Upper lobe of left lung (tissue), 4 donors: ENCODE measurements at regions not wholly inside any gene's neighbourhood (a gene's known extent, or its start where the extent isn't known, plus 50 kb on each side); places are given as distances from the start of the nearest gene placed in this dataset.

Experiments
- POLR2AphosphoS5 ChIP-seq, 2 donors: sonication (generic); formaldehyde crosslinking; IDR thresholded peaks; one replicate each; pipeline ENCODE4 v1.5.1; 2017; ENCODE audit warnings: antibody characterized with exemption in 2 of 2
- TF ChIP-seq, protein P1 (sequence below), 6 experiments: fragments of 450-650 bp in 4 of 6; fragments of 200-600 bp in 2 of 6; sonication (generic) in 2 of 6; IDR thresholded peaks; one replicate each; pipeline ENCODE4 v1.5.1; 2016 to 2019; ENCODE audit warnings: antibody characterized with exemption in 6 of 6

DNA sequence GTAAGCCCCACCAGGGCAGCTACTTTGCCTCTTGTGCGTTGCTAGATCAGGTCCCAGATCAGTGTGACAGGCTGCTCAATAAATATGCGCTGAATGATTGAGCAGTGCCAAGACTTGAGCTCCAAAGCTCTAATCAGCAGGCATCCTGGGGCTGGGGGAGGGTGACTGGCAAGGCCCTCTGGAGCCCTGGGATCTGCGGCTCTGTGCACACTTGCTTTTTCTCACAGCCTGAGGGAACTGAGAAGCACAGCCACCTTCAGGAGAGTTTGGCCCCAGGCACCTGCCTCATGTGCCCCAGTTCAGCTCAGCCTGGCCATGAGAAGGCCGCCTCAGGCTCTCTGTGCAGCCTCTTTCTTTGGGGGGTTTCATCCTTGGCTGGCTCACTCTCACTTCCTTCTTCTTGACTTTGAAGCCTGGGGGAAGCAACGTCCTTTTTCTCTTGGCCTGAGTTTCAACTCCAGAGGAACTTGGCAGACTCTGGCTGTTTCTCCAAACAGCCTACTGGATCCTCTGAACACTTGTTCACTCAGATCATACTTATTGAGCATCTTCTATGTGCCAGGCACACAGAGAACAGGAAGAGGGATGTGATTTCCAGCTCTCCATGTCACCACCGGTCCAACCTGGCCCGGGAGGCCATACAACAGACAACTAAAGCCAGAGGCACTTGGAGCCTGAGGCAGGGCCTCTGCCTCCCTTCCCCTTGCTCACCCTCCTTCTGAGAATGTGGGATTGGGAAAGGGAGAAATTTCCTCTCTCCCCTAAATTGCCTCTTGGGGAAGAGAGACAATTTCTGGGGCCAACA is 114.0 kb downstream of the VEGFA start:
- TF ChIP-seq, protein P1, sequence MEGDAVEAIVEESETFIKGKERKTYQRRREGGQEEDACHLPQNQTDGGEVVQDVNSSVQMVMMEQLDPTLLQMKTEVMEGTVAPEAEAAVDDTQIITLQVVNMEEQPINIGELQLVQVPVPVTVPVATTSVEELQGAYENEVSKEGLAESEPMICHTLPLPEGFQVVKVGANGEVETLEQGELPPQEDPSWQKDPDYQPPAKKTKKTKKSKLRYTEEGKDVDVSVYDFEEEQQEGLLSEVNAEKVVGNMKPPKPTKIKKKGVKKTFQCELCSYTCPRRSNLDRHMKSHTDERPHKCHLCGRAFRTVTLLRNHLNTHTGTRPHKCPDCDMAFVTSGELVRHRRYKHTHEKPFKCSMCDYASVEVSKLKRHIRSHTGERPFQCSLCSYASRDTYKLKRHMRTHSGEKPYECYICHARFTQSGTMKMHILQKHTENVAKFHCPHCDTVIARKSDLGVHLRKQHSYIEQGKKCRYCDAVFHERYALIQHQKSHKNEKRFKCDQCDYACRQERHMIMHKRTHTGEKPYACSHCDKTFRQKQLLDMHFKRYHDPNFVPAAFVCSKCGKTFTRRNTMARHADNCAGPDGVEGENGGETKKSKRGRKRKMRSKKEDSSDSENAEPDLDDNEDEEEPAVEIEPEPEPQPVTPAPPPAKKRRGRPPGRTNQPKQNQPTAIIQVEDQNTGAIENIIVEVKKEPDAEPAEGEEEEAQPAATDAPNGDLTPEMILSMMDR (IDR thresholded peaks at IDR 0.05), result no peak
- TF ChIP-seq POLR2AphosphoS5 (IDR thresholded peaks at IDR 0.05), result no peak
